ENCODE measurements at regions not wholly inside any gene's neighbourhood (a gene's known extent, or its start where the extent isn't known, plus 50 kb on each side); places are given as distances from the start of the nearest gene placed in this dataset.

DNA sequence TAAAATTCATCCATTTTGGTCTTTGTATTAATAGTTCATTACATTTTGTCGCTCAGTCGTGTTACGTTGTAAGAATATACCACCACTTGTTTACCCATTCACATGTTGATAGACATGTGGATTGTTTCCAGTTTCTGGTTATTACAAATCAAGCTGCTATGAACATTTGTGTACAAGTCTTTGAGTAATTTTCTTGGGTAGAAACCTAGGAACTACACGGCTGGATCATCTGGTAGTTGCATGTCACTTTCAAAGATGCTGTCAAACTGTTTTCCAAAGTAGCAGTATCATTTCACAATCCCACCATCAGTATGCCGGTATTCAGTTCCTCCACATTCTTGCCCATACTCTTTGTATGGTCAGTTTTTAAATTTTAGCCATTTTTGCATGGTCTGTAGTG is 98.0 kb downstream of the GASK1B start:
- no peak for DNase-seq
- CTCF ChIA-PET = no interaction called here
- intact Hi-C loops (cut with micrococcal nuclease; ENCODE audit: unreplicated experiment) = no loop called here
- Mint-ChIP-seq H3K4me3 (ENCODE audit: low read depth, unreplicated experiment) (no peak overlapping the region), H3K27ac (ENCODE audit: unreplicated experiment) (no peak overlapping the region), H3K36me3 (ENCODE audit: insufficient read depth, unreplicated experiment) (no peaks in the 10 kb centered on the region), H3K27me3 (ENCODE audit: unreplicated experiment) (no peaks in the 10 kb centered on the region), H3K4me1 (ENCODE audit: low read depth, unreplicated experiment) (no peaks in the 10 kb centered on the region), H3K9me3 (ENCODE audit: low read depth, unreplicated experiment) (no peaks in the 10 kb centered on the region)
- TF ChIP-seq, protein P1, sequence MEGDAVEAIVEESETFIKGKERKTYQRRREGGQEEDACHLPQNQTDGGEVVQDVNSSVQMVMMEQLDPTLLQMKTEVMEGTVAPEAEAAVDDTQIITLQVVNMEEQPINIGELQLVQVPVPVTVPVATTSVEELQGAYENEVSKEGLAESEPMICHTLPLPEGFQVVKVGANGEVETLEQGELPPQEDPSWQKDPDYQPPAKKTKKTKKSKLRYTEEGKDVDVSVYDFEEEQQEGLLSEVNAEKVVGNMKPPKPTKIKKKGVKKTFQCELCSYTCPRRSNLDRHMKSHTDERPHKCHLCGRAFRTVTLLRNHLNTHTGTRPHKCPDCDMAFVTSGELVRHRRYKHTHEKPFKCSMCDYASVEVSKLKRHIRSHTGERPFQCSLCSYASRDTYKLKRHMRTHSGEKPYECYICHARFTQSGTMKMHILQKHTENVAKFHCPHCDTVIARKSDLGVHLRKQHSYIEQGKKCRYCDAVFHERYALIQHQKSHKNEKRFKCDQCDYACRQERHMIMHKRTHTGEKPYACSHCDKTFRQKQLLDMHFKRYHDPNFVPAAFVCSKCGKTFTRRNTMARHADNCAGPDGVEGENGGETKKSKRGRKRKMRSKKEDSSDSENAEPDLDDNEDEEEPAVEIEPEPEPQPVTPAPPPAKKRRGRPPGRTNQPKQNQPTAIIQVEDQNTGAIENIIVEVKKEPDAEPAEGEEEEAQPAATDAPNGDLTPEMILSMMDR (IDR thresholded peaks at IDR 0.05; ENCODE audit: unreplicated experiment) = no peak
- no TSS peak for BruUV-seq (replicated peaks)

DNA sequence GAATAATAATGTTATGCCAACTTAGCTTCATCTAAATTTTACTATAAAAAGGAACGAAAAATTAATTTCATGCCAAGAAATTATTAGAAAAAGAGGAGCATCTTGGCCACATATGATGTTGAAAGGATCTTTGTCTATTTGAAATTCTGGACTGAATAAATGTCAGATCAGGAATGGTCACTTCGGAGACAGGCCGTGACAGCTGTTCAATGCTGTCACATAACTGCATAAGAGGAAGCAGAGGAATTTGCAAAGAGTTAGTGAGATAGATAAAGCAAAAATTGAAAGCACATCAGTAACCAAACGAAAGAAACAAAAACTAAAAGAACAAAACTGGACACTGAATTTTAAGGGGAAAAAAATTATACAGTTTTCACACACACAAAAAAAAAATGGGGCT is 100.9 kb downstream of the GASK1B start:
- no peaks in the 10 kb centered on the region for H3K27me3 Mint-ChIP-seq (ENCODE audit: unreplicated experiment)
- intact Hi-C loops (cut with micrococcal nuclease; ENCODE audit: unreplicated experiment) = no loop called here
- no TSS peak for BruUV-seq (replicated peaks)
- H3K4me1 Mint-ChIP-seq (ENCODE audit: low read depth, unreplicated experiment) = no peaks in the 10 kb centered on the region
- no peak overlapping the region for H3K4me3 Mint-ChIP-seq (ENCODE audit: low read depth, unreplicated experiment)
- TF ChIP-seq, protein P1 (IDR thresholded peaks at IDR 0.05; ENCODE audit: unreplicated experiment) = no peak
- no peak overlapping the region for H3K27ac Mint-ChIP-seq (ENCODE audit: unreplicated experiment)
- no peak for DNase-seq
- no peaks in the 10 kb centered on the region for H3K36me3 Mint-ChIP-seq (ENCODE audit: insufficient read depth, unreplicated experiment)
- CTCF ChIA-PET = no interaction called here
- H3K9me3 Mint-ChIP-seq (ENCODE audit: low read depth, unreplicated experiment) = no peaks in the 10 kb centered on the region

DNA sequence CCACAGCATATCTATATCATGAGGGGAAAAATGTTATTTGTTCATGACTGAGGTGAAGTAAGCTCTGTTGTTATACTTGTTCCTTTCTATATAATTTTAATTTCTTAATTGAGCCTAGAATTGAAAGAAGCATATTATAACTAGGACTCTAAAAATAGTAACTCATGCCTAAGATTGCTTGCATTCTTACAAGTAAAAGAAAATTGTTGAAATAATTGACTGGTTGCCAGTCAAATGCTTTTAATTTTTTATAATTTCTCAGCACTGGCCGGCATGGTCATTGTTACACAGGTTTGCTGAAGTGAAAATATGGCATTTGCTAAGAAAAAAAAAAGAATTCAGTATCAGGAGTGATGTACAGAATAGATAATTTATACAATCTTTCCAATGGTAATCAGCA is 104.8 kb downstream of the GASK1B start:
- intact Hi-C loops (cut with micrococcal nuclease; ENCODE audit: unreplicated experiment) = no loop called here
- CTCF ChIA-PET = interaction anchor here (0.8 kb wide), 1 partner anchor 12 kb away, joined by 3 read pairs; no protein-coding TSS in a partner anchor
- no peak overlapping the region for H3K4me3 Mint-ChIP-seq (ENCODE audit: low read depth, unreplicated experiment)
- no peaks in the 10 kb centered on the region for H3K4me1 Mint-ChIP-seq (ENCODE audit: low read depth, unreplicated experiment)
- H3K36me3 Mint-ChIP-seq (ENCODE audit: insufficient read depth, unreplicated experiment) = no peaks in the 10 kb centered on the region
- H3K9me3 Mint-ChIP-seq (ENCODE audit: low read depth, unreplicated experiment) = no peaks in the 10 kb centered on the region
- no peak for DNase-seq
- no peak overlapping the region for H3K27ac Mint-ChIP-seq (ENCODE audit: unreplicated experiment)
- BruUV-seq (replicated peaks) = no TSS peak
- H3K27me3 Mint-ChIP-seq (ENCODE audit: unreplicated experiment) = no peaks in the 10 kb centered on the region
- TF ChIP-seq, protein P1 (IDR thresholded peaks at IDR 0.05; ENCODE audit: unreplicated experiment) = no peak

DNA sequence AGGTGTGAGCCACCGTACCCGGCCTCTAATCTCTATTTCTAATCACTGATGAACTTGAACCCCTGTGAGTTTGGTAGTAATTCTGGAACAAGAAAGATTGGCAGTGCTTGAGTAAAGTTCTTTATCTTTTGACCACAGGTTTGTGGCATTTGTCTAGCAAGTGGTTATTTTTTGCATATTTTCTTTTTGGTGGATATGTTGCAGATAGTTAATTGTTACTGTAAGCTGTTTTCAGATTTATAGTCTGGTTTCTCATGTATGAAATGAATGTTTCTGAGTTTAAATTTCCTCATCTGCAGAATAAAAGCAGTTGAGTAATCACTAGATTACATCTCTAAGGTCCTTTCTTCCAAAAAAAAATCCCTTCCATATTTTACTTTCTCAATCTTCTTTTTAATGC is 105.2 kb downstream of the GASK1B start:
- no peak overlapping the region for H3K27ac Mint-ChIP-seq (ENCODE audit: unreplicated experiment)
- H3K36me3 Mint-ChIP-seq (ENCODE audit: insufficient read depth, unreplicated experiment) = no peaks in the 10 kb centered on the region
- no TSS peak for BruUV-seq (replicated peaks)
- H3K9me3 Mint-ChIP-seq (ENCODE audit: low read depth, unreplicated experiment) = no peaks in the 10 kb centered on the region
- CTCF ChIA-PET = interaction anchor here (0.8 kb wide), 1 partner anchor 11 kb away, joined by 3 read pairs; no protein-coding TSS in a partner anchor
- no peaks in the 10 kb centered on the region for H3K4me1 Mint-ChIP-seq (ENCODE audit: low read depth, unreplicated experiment)
- intact Hi-C loops (cut with micrococcal nuclease; ENCODE audit: unreplicated experiment) = no loop called here
- H3K27me3 Mint-ChIP-seq (ENCODE audit: unreplicated experiment) = no peaks in the 10 kb centered on the region
- no peak for DNase-seq
- TF ChIP-seq, protein P1 (IDR thresholded peaks at IDR 0.05; ENCODE audit: unreplicated experiment) = no peak
- no peak overlapping the region for H3K4me3 Mint-ChIP-seq (ENCODE audit: low read depth, unreplicated experiment)

All from Calu3 (cell line).